GM21515 (cell line): ENCODE measurements at regions not wholly inside any gene's neighbourhood (a gene's known extent, or its start where the extent isn't known, plus 50 kb on each side); places are given as distances from the start of the nearest gene placed in this dataset.
"Not testable (repeated sequence)": the region's sequence is repeated elsewhere in the genome, so short reads cannot be mapped to it uniquely, and the experiment has no call there.

Experiments used
- ATAC-seq: cut with Tn5 transposase; IDR thresholded peaks from one replicate; pipeline ENCODE4 v1.9.1; 2021; ENCODE audit not compliant: unreplicated experiment

GRCh38 chr6:37580176-37580955, 80.7 kb upstream of the CCDC167 start:
- no peak for ATAC-seq

GRCh38 chr6:37579444-37580067, 79.9 kb upstream of the CCDC167 start:
- no peak for ATAC-seq

DNA sequence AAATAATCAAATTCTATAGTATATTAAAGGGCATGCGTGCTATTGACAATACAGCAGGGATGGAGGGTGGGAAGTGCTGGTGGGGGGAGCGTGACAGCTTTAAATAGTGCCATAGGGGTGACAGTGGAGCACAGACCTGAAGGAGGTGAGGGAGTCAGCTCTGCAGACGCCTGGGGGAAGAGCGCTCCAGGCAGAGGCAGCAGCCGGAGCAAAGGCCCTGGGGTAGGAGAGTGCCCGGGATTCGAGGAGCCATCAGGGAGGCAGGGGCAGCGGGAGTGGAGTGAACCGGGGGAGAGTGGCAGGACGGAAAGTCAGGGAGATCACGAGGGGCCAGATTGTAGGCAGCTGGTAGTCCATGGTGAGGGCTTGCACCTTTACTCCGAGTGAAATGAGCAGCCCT, 78.4 kb upstream of the CCDC167 start:
- no peak for ATAC-seq

GRCh38 chr6:37576336-37576737, 76.6 kb upstream of the CCDC167 start:
- ATAC-seq, result no peak

DNA sequence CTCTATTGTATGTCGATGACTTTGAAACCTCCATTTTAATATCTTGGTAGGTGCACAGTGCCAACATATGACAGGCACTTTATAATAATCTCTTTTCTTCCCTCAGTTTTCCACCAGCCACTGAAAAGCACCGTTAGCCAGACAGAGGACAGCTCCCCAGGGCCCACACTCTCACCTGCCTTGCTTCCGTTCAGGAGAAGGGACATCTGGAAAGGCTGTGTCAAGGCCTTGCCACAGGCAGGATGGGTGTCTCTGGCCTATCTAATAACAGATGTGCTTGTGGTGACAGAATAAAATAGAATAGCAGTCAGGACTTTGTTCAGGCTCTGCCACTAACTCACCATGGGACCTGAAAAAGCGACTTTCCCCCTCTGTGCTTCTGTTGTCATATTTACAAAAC, 75.5 kb upstream of the CCDC167 start:
- no peak for ATAC-seq

GRCh38 chr6:37572334-37572733, 72.6 kb upstream of the CCDC167 start:
- ATAC-seq, result no peak

DNA sequence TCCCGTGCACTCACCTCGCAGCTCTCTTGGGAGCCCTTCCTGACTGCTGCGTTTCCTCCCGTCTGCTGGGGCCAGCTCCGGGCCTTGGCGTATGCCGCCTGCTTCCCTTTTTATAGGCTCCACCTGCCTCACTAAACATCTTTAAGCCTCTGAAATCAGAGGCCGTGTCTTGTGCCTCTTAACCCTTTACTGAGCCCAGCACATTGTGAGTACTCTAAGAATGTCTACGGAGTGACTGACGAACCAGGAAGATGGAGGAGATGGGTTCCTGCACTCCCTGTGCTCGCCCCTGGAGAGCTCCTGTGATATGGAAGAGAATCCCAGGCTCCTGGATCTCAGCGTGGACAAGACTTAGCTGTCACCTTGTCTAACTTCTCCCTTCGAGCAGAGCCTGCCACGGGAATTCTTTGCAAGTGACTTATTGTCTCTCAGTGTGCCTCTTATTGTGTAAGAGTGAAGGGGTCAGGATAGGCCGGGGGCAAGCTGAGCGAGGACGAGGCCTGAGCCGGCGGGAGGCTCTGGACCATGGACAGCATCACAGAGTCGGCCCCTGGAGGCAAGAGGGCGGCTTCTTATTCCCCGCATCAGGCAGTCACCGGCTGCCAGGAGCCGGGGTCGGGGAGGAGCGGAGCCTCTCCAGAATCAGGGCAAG, 70.9 kb upstream of the CCDC167 start:
- ATAC-seq, result no peak

GRCh38 chr6:37569743-37570481, 70.2 kb upstream of the CCDC167 start:
- ATAC-seq, result no peak

DNA sequence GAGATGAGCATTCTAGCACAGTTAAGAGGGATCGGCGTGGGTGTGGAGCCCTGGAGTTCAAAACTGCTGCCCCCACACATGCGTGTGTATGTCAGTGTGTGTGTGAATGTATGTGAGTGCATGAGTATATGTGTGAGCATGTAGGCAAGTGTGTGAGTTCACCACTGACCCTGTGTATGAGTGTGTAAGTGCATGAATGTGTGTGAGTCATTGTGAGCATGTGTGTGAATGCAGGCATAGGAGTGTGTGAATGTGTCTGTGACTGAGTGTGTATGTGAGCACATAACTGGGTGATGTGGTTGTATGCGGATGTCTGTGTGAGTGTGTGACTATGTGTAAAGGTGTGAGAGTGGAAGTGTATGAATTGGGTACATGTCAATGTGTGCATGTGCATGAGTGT, 69.6 kb upstream of the CCDC167 start:
- no peak for ATAC-seq

DNA sequence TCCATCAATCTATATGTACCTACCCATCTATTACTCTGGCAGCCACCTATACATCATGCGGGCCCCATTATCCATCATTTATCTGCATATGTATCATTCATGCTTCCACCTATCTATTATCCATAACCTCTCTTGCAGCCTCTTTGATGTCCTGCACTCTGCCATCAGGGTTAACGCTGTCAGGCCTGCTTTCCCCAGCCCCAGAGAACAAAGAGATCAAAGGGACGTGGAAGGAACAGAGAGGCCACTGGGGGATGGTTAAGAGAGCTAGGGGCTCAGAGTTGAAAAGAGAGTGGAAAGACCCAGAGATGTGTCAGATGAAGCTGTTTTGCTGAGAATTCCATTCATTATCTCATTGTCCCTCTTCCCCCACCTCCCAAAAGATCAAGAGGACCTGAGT, 67.3 kb upstream of the CCDC167 start:
- no peak for ATAC-seq

- peak; percentile 36 for ATAC-seq
Measured at GRCh38 chr6:37566111-37566949, 66.6 kb upstream of the CCDC167 start.

GRCh38 chr6:37565267-37566110, 65.8 kb upstream of the CCDC167 start:
- no peak for ATAC-seq

GRCh38 chr6:37562926-37563288, 63.2 kb upstream of the CCDC167 start:
- ATAC-seq, result not testable (repeated sequence)

DNA sequence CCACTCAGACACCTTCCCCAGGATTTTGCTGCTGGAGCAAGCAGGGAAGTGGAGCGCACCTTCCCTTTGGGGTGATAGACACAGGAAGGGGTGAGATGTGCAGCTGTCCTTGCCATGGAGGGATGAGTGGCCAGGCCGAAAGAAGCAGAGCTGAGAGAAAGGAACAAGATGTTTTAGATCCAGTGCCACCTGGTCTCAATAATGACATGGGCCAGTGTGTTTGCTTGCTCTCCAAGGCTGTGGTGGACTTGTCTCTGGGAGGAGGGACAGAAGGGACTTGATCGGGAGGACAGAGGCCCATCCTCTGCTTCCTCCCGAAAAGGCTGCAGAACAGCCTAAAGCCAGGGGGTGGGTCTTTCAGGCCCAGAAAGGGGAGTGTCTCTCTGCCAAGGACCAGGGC, 61.7 kb upstream of the CCDC167 start:
- no peak for ATAC-seq

- ATAC-seq, result no peak
Measured at GRCh38 chr6:37560737-37561103, 61.0 kb upstream of the CCDC167 start.

DNA sequence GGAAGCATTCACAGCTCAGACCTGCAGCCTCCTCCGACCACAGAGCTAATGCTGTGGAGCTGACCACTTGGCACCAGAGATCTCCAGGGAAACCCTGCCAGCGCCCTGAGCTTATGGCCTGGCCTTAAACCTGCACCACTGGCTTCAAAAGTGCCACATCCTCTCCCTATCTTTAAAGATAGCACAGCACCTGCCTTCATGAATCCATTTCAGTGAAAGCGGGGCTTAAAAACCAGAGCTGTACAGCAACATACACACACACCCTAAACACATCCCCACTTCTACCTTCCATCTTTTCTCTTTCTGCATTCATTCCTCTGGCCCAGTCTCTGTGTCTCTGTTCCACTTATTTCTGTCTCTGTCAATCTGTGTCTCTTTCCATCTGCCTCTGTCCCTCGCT, 59.8 kb upstream of the CCDC167 start:
- ATAC-seq, result no peak

DNA sequence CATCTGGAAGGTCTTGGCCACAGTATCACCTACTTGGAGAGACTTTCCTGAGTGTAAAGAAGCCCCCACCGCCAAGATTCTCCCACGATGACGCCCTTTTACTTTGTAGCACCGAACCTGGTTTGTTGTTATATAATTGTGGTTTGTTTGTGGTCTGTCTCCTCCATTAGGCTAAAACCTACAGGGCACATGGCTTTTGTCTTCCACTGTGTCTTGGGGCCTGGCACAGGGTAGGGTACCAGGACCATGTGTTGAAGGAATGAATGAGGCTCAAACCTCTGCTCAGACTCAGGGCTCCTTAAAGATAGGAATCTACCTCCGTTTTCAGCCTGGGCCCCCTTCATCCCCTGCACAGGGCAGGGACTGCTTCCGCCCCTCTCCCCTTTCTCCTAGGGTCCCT, 59.4 kb upstream of the CCDC167 start:
- no peak for ATAC-seq

DNA sequence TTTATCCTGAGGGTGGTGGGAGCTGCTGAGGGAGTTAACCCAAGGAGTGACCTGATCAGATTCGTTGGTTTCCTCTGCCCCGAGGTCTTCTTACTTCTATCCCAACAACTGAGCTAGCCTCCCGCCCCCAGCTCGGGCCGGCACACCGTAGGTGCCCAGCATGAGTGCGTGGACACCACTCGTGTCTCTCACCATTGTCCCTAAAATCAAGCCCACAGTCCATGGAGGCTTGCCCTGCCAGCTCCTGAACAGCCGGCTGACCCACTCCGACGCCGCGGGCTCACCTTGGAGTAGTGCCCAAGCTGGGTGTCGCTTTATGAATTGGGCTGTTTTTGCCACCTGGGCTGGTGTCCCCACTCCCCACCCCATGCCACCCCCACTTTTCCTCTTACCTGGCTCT, 59.0 kb upstream of the CCDC167 start:
- ATAC-seq, result no peak

GRCh38 chr6:37558168-37558567, 58.5 kb upstream of the CCDC167 start:
- no peak for ATAC-seq

GRCh38 chr6:37557645-37558114, 58.0 kb upstream of the CCDC167 start:
- ATAC-seq, result no peak
